GM19468 (cell line): ENCODE measurements at regions not wholly inside any gene's neighbourhood (a gene's known extent, or its start where the extent isn't known, plus 50 kb on each side); places are given as distances from the start of the nearest gene placed in this dataset.
A peak's percentile ranks its signal among the peaks of the same experiment; 100 is the strongest.

Source experiments
- ATAC-seq: cut with Tn5 transposase; IDR thresholded peaks from one replicate; pipeline ENCODE4 v1.9.1; 2021; ENCODE audit warnings: mild to moderate bottlenecking, moderate library complexity, moderate number of reproducible peaks; ENCODE audit not compliant: unreplicated experiment; ENCODE audit errors: extremely low read depth

DNA sequence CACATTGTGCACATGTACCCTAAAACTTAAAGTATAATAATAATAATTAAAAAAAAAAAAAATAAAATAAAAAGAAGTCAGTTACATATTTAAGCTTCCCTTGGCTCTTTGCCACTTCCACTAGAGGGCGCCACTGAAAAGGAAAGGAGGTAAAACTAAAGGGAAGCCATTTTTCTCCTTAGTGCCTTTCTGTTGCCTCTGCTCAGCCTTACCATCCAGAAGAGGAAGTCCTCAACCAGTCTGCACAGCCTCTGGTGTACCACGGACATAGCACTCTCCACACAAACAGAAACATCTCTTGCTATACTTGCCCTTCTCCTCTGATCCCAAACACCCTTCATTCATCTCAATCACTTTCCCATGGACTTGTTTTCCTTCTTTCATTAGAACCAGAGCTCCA is 169.0 kb upstream of the EEA1 start:
- ATAC-seq: no peak

DNA sequence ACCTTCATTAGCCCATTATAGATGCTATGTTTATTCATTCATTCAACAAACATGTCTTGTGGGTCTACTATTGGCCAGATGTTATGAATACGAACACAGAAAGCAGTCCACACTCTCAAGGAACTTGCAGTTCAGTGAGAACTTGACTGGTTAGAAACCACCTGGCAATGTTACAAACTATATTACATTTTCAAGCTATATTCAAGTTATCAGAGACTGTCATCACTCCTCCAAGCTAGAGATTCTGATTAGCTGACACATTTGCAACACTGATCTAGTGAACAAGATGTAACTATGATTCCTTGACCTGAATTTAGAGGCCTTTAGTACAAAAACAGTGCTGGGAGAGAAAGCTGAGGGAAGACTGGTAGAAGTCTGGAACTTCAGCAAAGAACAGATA is 170.7 kb upstream of the EEA1 start:
- ATAC-seq: no peak

DNA sequence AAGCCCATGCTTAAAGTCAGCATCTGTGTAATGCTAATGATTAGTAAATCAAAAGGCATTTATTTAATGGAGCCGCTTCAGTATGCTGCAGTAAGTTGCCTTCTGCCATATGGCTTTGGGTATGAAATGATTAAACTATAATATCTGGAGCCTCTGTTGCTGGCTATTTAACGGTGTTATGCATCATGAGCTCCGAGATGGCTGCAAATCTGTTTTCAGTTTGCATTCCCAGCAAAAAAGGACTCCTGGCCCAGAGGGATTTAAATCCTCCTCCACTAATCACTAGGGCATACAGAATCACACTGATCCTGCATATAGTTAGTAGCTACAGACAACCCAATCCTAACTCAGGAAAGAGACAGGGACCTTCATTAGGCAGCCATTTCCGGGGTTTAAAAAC is 171.5 kb upstream of the EEA1 start:
- no peak for ATAC-seq

DNA sequence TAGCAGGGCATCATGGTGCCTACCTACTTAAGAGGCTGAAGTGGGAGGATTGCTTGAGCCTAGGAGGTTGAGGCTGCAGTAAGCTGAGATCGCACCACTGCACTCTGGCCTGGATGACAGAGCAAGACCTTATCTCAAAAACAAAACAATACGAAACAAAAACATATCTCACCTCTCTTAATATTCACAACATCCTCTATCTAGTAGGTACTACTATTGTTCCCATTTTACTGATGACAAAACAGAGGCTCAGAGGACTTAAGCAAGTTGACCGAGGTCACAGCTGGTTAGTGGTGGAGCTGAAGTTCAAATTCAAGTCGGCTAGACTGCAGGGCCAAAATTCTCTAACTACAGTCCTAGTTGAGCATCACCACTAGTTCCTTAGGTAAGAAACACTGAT is 172.3 kb upstream of the EEA1 start:
- no peak for ATAC-seq

DNA sequence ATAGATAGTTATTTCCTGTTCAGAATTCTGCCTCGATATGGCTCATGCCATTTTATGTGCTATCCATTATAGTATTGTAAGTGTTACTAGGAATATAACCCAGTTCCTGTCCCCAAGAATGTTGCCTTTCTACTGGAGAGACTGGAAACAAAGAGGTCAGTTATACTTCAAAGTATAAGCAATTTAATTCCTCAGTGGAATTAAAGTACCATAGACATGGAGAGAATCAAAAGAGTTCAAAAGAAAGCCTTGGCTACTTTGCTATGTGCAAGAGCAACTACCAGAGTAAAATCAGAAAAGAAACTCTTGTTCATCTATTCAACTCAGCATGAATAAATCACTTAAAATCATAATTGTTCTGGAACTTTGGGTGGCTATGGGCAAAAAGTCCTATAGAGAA is 173.2 kb upstream of the EEA1 start:
- ATAC-seq: no peak

DNA sequence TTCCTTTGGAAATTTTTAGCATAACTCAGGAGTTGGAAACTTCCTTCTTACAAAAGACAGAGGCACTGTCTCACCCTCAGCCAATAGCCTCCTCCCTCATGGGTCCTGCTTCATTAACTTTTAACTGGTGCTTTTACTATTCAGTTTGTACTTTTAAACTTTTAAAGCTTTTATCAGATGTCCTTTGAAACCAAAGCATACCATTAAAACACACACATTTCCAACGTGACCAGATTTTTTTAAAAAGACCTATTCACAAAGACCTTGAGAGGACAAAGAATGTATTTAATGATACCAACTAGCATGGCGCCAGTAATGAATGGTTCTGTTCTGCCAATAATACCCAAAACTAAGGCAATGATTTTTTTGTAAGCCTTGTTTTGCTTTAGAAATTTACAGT is 173.6 kb upstream of the EEA1 start:
- no peak for ATAC-seq

DNA sequence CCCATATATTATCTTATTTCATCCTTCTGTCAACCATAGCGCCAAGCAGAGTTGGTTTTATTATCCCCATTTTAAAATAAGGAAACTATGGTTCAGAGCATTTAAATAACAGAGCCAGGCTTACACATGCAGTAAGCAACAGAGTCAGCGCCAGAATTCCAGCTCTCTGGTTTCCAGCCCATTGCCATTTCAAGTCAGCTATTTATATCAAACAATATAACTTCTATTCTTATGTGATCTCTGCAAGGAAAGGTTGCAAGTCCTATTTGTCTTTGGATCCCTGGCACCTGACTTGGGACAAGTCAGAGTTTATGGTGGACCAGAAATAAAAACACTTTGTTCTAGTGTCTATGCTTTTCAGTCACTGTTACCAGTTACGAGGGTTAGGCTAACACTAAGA is 174.1 kb upstream of the EEA1 start:
- ATAC-seq: no peak

DNA sequence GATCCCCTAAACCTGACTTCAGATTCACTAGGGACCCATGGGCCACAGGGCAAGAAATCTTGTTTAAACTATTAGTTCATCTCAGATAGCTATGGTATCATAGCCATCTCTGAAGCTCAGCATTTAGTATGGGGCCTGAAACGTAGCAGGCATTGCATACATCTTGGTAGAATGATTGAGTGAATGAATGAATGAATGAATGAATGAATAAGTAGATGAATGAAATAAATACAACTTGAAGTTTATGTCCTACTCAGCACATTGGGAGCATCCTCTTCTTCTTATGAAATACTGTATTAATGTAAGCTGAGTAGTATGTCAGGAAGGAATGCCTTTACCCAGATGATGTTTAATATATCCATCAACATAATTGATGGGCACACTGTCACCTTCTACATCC is 175.4 kb upstream of the EEA1 start:
- no peak for ATAC-seq

DNA sequence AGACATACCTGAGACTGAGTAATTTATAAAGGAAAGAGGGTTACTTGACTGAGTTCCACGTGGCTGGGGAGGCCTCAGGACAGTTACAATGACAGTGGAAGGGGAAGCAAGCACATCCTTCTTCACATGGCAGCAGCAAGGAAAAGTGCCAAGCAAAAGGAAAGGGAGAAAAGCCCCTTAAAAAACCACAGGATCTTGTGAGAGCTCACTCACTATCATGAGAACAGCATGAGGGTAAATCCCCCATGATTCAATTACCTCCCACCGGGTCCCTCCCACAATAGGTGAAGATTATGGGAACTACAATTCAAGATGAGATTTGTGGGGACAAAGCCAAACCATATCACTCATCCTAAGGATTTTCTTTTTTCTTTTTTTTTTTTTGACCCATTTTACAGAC is 177.8 kb upstream of the EEA1 start:
- ATAC-seq: no peak

DNA sequence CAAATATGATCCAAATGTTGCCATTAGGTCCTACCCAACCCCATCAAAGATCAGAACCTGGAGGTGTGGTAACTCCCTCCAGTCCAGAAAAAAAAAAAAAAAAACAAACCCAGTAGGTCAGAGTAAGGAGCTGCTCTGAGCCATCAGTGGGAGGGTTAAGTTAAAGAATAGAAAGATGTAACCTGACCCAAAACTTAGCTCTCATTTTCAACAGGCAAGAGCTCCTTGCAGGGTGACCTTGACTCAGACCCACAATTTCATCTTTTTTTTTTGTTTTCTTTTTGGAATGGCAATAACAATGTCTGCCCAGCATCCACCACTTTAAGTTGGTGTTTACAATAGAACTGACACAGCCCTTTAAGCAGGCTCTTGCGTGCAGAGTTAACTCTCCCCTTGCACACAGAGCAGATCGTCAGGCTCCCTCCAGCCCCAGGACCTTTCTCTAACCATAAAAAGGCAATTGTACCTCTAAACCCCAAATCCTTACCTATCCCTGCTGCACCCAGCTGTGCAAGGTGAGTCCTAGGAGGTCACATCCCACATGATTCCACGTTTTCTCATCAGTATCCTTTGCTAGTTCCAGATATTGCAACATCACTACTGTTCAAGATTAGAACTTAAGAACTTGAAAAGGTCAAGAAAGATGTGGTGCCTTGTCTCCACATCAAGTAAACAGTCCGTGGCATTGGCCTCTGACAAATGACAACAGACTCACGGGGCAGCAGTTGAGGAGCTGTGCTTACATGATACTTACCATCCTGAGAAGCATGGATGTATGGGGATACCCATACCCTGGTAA is 178.6 kb upstream of the EEA1 start:
- no peak for ATAC-seq

DNA sequence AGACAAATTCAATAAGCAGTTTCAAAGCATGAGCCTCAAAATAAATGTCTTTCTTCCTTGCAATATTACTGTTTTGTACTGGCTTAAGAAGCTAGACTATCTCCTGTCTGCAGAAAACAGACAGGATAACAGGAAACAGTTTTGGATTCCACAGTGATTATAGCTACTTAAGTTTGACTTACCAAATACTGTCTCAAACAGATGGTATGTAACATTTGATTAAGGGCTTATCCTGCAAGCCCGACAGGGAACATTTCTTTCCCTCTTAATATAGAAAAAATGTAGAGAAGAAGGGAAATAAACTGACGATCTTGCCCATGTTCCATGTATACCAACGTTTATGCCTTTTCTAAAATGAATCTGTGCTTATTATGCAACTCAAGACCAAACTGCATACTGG is 179.9 kb upstream of the EEA1 start:
- ATAC-seq: no peak

DNA sequence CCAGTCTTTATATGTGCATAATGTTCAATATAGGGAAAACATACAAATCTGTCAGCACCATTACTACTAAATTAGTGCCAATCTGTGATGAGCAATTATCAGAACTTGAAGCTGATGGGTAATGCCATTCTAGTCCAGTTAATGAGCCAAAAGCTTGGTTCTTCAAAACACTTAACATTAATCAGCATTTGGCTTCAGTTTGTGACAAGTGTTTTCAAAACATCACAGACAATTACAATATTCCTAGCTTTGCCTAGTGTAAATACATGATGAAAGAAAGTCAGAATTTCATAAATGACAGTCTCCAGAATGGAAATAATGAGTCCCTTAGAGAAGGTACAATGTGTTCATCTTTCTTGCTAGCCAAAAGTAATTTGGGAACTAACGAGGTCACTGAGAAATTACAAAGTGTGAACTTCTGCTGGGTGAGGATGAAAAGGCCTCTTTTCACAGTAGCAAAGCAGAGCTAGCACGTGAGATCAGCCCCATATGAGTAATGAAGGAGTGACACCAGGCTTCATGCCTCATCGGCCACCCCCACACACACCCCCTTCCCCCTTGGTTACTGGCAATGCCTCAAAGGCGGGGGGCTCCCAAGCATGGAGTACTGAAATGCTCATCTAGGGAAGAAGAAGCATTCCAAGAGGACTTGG is 180.6 kb upstream of the EEA1 start:
- no peak for ATAC-seq

DNA sequence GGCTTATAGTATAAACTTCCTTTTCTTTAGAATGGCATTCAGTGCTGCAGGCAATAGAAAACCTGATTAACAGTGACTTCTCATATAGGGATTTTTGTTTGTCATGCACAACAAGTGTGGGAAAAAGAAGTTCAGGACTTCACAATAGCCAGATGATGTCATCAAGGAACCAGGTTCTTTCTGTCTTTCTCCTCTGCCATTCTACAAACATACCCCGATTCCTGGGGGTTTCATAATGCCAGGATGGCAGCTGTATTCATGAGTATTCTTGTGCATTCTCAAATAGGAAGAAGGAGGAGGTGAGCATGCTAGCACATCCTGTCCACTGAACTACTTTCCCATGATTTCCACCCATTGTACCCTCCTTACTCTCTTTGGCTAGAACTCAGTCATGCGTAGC is 182.7 kb upstream of the EEA1 start:
- no peak for ATAC-seq

DNA sequence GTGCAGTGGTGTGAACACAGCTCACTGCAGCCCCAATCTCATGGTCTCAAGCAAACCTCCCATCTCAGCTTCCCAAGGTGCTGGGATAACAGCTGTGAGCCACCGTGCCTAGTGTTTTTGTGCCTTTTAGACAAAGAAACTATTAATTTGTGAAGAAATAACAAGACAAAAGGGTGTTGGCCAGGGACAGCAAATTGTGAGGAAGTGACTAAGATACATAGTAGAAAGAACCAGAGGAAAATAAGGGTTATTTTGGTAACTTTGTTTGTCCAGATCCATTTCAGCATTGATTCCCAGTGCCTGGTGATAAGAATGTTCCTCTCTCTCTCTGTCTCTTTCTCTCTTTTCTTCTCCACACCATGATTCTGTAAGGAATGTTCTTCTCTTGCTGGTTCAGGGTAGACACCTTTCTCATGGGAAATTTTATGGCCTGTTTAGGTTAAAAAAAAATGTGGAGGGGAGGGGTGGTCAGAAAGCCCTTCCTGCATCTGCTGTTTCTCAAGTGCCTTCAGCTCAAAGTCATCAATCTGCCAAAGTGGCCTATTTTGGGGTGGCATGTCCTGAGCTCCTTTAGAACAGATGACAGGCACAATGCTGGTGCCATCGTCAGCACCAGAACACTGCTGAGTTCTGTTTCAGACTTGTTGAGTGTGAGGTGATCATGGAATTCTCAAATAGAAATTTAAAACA is 184.4 kb upstream of the EEA1 start:
- no peak for ATAC-seq

DNA sequence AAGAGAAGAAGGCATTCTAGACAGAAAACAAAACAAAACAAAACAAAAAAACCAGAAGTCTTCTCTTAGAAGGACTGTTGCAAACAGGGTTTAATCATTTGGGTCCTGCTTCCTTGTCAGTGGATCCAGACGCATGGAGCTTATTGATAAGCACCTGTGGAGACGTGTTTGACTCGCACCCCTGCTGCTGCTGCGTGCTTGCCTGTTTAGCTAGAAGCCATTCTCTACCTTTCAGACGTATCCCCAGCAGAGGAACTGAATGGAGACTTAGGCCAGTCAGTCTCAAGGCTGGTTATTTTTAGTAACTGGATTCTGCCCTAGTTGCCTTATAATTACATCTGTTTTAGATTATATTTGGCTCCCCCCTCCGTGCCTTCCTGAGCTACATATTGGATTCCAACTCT is 186.1 kb upstream of the EEA1 start:
- ATAC-seq: no peak

DNA sequence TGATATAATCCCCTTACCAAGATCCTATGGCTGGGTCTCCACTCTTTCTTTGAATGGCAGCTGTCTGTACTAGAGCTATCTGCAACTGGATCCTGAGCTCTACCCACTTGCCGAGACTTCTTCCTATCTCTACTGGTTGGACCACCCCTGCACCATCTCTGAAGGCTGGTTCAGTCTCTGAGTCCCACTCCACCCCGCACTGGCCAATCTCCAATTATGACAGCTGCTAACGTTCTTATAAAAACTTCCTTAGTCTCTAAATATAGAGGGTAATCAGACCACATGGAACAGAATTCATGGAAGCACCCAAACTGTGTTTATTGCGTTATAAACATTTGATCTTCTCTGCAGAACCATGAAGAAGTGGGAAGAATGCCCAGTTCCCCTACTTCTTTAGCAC is 186.6 kb upstream of the EEA1 start:
- no peak for ATAC-seq

DNA sequence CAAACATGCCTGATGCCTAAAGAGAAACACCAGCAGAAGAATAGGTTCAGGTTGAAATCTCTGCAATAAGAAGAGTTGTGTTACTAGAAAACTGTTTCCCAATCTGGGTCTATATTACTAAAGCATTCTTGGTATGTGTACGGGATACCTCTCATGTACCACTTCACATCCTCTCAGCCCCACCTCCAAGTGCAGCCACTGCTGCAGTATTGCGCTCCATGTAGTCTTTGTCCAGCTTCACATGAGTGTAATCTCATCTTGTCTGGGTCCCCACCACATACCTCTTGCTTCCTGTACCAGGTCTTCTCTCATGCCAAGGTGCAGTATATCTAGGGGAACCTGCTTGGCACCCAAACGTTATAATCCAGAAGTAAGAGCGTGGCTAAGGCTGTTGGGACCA is 187.5 kb upstream of the EEA1 start:
- ATAC-seq: no peak

DNA sequence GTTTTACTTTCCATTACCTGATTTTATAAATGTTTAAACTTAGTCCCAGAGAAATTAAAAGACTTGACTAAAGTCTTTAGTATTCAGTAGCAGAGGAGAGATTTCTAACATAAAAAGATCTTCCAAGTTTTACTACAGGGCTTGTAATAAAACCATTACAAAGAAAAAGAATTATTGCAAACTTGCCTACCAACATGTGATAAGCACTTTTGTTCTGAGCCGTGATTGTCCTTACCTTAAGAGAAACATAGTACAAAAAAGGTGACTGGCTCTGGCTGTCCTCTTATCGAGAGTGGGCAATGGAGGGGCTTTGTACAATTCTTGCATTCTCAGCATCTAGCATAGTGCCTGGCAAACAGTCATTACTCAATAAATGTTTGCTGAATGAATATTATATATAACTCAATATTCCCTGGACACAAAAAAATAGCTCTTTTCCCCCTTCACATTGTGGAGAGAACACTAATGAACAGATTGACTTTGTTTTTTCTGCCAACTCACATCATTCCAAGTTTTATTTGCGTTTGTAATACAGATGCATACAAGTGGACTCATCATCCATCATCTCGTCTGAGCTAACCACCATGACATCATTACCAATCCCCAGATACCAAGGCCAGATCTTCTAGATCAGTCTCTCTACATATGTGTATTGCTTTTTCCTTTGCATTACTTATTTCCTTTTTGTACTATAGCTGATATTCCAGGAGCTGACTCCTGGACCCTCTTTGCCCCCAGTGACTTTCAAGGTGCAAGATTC is 192.8 kb upstream of the EEA1 start:
- ATAC-seq: no peak

DNA sequence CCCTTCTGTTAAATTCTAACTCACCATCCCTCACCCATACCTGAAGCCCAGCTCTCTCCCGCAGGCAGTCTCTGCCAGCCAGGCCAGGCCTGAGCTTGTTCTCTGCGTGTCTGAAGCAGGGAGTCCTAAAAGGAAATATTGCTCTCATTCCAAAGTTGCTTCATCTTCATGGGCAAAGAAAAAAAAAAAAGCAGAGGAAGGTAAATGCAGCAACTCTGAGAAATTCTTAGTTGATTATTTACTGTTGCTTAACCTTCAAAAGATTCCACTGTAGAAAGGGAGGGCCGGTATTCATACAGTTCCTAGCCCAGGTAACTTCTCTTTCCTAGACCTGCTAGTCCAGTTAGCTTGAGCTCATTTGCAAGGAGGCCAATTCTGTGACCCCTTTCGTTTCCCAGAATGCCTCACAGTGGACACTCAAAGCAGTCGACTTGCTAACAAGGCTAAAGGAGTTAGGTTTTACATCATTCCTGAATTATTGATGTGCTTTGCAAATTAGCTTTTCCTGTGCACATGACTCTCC is 193.5 kb upstream of the EEA1 start:
- ATAC-seq: no peak

DNA sequence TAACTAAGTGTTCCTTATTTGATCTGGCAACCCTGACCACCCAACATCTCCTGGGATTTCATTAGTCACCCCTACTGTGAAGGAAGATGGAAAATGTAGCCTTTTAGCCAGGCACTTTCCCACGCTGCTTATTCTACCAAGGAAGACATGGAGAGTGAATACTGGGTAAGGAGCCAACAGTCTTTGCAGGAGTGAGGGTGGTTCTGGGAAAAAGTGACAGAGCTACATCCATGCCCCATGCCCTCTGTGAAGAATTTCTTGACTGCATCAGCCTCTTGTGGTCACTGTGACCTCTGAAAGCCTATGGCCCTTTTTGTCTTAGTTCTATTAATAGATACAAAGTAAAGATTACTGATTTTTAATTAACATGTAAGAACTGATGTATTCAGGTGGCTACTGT is 196.0 kb upstream of the EEA1 start:
- no peak for ATAC-seq

DNA sequence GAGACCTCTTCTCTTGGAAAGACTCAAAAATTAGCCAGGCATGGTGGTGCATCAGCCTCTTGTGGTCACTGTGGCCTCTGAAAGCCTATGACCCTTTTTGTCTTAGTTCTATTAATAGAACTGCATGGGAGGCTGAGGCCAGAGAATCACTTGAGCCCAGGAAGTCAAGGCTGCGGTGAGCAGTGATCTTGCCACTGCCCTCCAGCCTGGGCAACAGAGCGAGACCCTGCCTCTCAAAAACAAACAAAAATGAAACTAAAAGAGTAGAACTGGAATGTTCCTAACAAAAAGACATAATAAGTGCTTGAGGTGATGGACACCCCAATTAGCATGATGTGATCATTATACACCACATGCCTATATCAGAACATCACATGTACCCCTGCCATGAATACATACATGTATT is 197.0 kb upstream of the EEA1 start:
- ATAC-seq: peak; percentile 71
